DMS 273 (cell line): ENCODE measurements at regions not wholly inside any gene's neighbourhood (a gene's known extent, or its start where the extent isn't known, plus 50 kb on each side); places are given as distances from the start of the nearest gene placed in this dataset.

Experiments used
- DNase-seq: peaks from one replicate; lab custom pipeline; 2025; ENCODE audit not compliant: unreplicated experiment; lab: John Stamatoyannopoulos, UW

DNA sequence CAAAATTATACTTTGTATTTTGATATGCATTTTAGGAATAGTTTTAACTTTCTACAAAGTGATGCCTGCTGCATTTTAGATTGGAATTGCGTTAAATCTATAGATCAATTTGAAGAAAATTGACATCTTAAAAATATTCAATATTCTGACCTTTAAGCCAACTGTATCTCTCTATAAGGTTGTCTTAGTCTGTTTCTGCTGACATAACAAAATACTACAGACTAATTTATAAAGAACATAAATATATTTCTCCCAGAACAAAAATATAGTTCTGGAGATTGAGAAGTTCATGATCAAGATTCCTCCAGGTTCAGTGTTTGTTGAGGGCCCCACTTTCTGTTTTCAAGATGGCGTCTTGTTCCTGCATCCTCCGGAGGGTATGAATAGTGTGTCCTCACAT is 73.6 kb upstream of the NEGR1 start:
- no peak for DNase-seq

GRCh38 chr1:72341661-72342060 is 59.3 kb upstream of the NEGR1 start:
- no peak for DNase-seq

GRCh38 chr1:72336776-72337175 is 54.4 kb upstream of the NEGR1 start:
- no peak for DNase-seq
